ENCODE measurements at regions not wholly inside any gene's neighbourhood (a gene's known extent, or its start where the extent isn't known, plus 50 kb on each side); places are given as distances from the start of the nearest gene placed in this dataset.

DNA sequence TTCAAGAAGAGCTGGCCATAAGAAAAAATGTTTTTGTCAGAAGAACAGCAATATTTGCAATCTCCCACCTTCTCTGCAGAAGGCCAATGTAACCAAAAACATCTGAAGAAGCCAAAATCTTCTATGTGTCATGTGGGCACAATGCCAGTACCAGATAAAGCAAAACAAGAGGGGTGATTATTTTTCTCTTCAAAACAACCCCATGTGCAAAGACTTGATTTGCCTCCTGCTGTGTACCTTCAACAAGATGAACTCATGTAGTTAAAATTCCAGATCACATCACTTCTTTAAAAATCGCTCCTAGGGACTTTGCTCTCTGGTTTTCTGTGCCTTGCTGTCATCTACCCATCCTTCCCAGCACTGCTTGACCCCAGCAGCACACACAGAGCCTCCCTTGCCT lies 134.0 kb upstream of the MAP3K1 start:
- TF ChIP-seq, protein P1, sequence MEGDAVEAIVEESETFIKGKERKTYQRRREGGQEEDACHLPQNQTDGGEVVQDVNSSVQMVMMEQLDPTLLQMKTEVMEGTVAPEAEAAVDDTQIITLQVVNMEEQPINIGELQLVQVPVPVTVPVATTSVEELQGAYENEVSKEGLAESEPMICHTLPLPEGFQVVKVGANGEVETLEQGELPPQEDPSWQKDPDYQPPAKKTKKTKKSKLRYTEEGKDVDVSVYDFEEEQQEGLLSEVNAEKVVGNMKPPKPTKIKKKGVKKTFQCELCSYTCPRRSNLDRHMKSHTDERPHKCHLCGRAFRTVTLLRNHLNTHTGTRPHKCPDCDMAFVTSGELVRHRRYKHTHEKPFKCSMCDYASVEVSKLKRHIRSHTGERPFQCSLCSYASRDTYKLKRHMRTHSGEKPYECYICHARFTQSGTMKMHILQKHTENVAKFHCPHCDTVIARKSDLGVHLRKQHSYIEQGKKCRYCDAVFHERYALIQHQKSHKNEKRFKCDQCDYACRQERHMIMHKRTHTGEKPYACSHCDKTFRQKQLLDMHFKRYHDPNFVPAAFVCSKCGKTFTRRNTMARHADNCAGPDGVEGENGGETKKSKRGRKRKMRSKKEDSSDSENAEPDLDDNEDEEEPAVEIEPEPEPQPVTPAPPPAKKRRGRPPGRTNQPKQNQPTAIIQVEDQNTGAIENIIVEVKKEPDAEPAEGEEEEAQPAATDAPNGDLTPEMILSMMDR (IDR thresholded peaks at IDR 0.05), result no peak
- no peak for TF ChIP-seq POLR2A (IDR thresholded peaks at IDR 0.05)

All from uterus (tissue), 2 donors.